ENCODE measurements at regions not wholly inside any gene's neighbourhood (a gene's known extent, or its start where the extent isn't known, plus 50 kb on each side); places are given as distances from the start of the nearest gene placed in this dataset.

- DNase-seq, result no peak
- H3K27me3 Mint-ChIP-seq, result peaks cover 46% of the 10 kb centered on the region
- H3K4me1 Mint-ChIP-seq, result peaks cover 2% of the 10 kb centered on the region
- intact Hi-C loops (cut with micrococcal nuclease), result loop anchor here (1.0 to 2.0 kb wide), 2 partner anchors 16 to 230 kb away; no protein-coding TSS in a partner anchor
- H3K9me3 Mint-ChIP-seq, result peaks cover 5% of the 10 kb centered on the region
- no peak overlapping the region for H3K4me3 Mint-ChIP-seq
- H3K36me3 Mint-ChIP-seq (ENCODE audit: low read depth), result peaks cover 3% of the 10 kb centered on the region
- H3K27ac Mint-ChIP-seq, result no peak overlapping the region
These were observed 60.4 kb upstream of the FAR2 start for GRCh38 chr12:29088611-29089219.
